ENCODE measurements at regions not wholly inside any gene's neighbourhood (a gene's known extent, or its start where the extent isn't known, plus 50 kb on each side); places are given as distances from the start of the nearest gene placed in this dataset.

DNA sequence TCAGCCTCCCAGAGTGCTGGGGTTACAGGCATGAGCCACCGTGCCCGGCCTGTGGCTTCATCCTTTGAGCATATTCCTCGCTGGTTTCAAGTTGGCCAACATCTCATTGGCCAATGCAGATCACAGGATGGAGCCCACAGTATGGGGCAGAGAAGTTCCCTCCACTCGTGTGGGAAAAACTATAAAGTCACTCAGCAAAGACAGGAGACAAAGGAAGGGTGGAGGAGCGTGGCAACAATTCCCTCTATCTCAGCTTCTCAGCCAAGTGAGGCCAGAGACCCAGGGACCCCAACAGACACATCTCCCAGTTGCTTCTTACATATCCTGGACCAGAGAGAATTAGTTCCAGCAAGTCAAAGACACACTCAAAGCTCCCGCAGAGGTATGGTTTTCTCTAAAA lies 184.6 kb upstream of the SOX1 start:
- TF ChIP-seq POLR2A (IDR thresholded peaks at IDR 0.05; ENCODE audit: low read depth) (no peak), POLR2AphosphoS5 (IDR thresholded peaks at IDR 0.05) (no peak), EP300 (IDR thresholded peaks at IDR 0.05) (no peak)
- TF ChIP-seq, protein P1, sequence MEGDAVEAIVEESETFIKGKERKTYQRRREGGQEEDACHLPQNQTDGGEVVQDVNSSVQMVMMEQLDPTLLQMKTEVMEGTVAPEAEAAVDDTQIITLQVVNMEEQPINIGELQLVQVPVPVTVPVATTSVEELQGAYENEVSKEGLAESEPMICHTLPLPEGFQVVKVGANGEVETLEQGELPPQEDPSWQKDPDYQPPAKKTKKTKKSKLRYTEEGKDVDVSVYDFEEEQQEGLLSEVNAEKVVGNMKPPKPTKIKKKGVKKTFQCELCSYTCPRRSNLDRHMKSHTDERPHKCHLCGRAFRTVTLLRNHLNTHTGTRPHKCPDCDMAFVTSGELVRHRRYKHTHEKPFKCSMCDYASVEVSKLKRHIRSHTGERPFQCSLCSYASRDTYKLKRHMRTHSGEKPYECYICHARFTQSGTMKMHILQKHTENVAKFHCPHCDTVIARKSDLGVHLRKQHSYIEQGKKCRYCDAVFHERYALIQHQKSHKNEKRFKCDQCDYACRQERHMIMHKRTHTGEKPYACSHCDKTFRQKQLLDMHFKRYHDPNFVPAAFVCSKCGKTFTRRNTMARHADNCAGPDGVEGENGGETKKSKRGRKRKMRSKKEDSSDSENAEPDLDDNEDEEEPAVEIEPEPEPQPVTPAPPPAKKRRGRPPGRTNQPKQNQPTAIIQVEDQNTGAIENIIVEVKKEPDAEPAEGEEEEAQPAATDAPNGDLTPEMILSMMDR (IDR thresholded peaks at IDR 0.05), result no peak

Data from esophagus muscularis mucosa (tissue), 4 donors.